Left lung (tissue), 4 donors: ENCODE measurements at regions not wholly inside any gene's neighbourhood (a gene's known extent, or its start where the extent isn't known, plus 50 kb on each side); places are given as distances from the start of the nearest gene placed in this dataset.

Source experiments
- ATAC-seq: fragments of 200-7000 bp; cut with Tn5 transposase; one replicate; pipeline ENCODE4 v1.9.1; 2020; ENCODE audit warnings: moderate library complexity
- DNase-seq, 4 donors: peaks; one replicate each; pipeline ENCODE4 v3.0.0-alpha.2; 2013 to 2020
- H3K27ac ChIP-seq, 2 donors: fragments of 200-600 bp; sonication (generic) in 1 of 2; one replicate each; pipeline versions ENCODE4 v1.5.0 to v1.8.0; 2020 to 2021
- H3K27me3 ChIP-seq, 2 donors: fragments of 200-600 bp; sonication (generic) in 1 of 2; one replicate each; pipeline versions ENCODE4 v1.5.0 to v1.8.0; 2020 to 2021
- H3K36me3 ChIP-seq, 2 donors: fragments of 200-600 bp; sonication (generic) in 1 of 2; one replicate each; pipeline versions ENCODE4 v1.5.0 to v1.8.0; 2020 to 2021
- H3K4me1 ChIP-seq, 2 donors: fragments of 200-600 bp; one replicate each; pipeline ENCODE4 v1.8.0; 2021
- H3K4me3 ChIP-seq, 2 donors: fragments of 200-600 bp; sonication (generic) in 1 of 2; one replicate each; pipeline versions ENCODE4 v1.5.0 to v1.8.0; 2020 to 2021; ENCODE audit warnings: mild to moderate bottlenecking in 1 of 2
- H3K9me3 ChIP-seq, 2 donors: fragments of 200-600 bp; sonication (generic) in 1 of 2; one replicate each; pipeline versions ENCODE4 v1.5.0 to v1.8.0; 2020 to 2021
- CTCF ChIP-seq, 2 donors: fragments of 200-600 bp; sonication (generic) in 1 of 2; IDR thresholded peaks; one replicate each; pipeline versions ENCODE4 v1.5.0 to v1.8.0; 2021; ENCODE audit warnings: antibody characterized with exemption in 2 of 2
- intact Hi-C, 2 donors: fragments of 100-400 bp; cut with DNase I; formaldehyde crosslinking; loops; one replicate each; pipeline versions ENCODE4 v1.11.2 to v1.14.2; 2022
- donor health status: DM: no; HTN: yes; CAD: no.
- donor health status: DM: no; HTN: no; CAD: no.

- intact Hi-C loops = no loop called here
- Histone ChIP-seq H3K36me3 (no peaks in the 10 kb centered on the region), H3K27me3 (no peaks in the 10 kb centered on the region), H3K27ac (no peak overlapping the region), H3K4me3 (no peak overlapping the region), H3K9me3 (no peaks in the 10 kb centered on the region), H3K4me1 (no peaks in the 10 kb centered on the region)
- ATAC-seq = no peak
- DNase-seq = no peak
- no peak for TF ChIP-seq CTCF (IDR thresholded peaks at IDR 0.05)
These were observed 134.4 kb downstream of the EFNB2 start for GRCh38 chr13:106401081-106401480.

GRCh38 chr13:106400289-106400688, 135.2 kb downstream of the EFNB2 start:
- Histone ChIP-seq H3K36me3 (no peaks in the 10 kb centered on the region), H3K4me1 (no peaks in the 10 kb centered on the region), H3K4me3 (no peak overlapping the region), H3K27ac (no peak overlapping the region), H3K9me3 (no peaks in the 10 kb centered on the region), H3K27me3 (no peaks in the 10 kb centered on the region)
- intact Hi-C loops = no loop called here
- no peak for TF ChIP-seq CTCF (IDR thresholded peaks at IDR 0.05)
- ATAC-seq (no peak), DNase-seq (no peak)

- intact Hi-C loops = no loop called here
- no peak overlapping the region for H3K4me3 ChIP-seq
These were observed 137.2 kb downstream of the EFNB2 start for GRCh38 chr13:106398289-106398688.

GRCh38 chr13:106393776-106394175, 141.7 kb downstream of the EFNB2 start:
- TF ChIP-seq CTCF (IDR thresholded peaks at IDR 0.05) = no peak
- no peak for DNase-seq
- intact Hi-C loops = no loop called here
- H3K9me3 ChIP-seq = no peaks in the 10 kb centered on the region
- H3K36me3 ChIP-seq = no peaks in the 10 kb centered on the region
- no peaks in the 10 kb centered on the region for H3K27me3 ChIP-seq
- H3K4me1 ChIP-seq = no peaks in the 10 kb centered on the region
- H3K27ac ChIP-seq = no peak overlapping the region
- H3K4me3 ChIP-seq = no peak overlapping the region
- ATAC-seq = no peak

More at GRCh38 chr13:106398289-106398688, 137.2 kb downstream of the EFNB2 start:
- no peaks in the 10 kb centered on the region for H3K27me3 ChIP-seq
- no peak for ATAC-seq
- TF ChIP-seq CTCF (IDR thresholded peaks at IDR 0.05) = no peak
- no peak overlapping the region for H3K27ac ChIP-seq
- H3K4me1 ChIP-seq = no peaks in the 10 kb centered on the region
- DNase-seq = no peak
- H3K9me3 ChIP-seq = no peaks in the 10 kb centered on the region
- H3K36me3 ChIP-seq = no peaks in the 10 kb centered on the region

GRCh38 chr13:106391681-106392080, 143.8 kb downstream of the EFNB2 start:
- intact Hi-C loops = no loop called here
- Histone ChIP-seq H3K4me1 (no peaks in the 10 kb centered on the region), H3K27me3 (no peaks in the 10 kb centered on the region), H3K27ac (no peak overlapping the region), H3K4me3 (no peak overlapping the region), H3K36me3 (no peaks in the 10 kb centered on the region), H3K9me3 (no peaks in the 10 kb centered on the region)
- DNase-seq (no peak), ATAC-seq (no peak)
- no peak for TF ChIP-seq CTCF (IDR thresholded peaks at IDR 0.05)
